ENCODE measurements at regions not wholly inside any gene's neighbourhood (a gene's known extent, or its start where the extent isn't known, plus 50 kb on each side); places are given as distances from the start of the nearest gene placed in this dataset.
A peak's percentile ranks its signal among the peaks of the same experiment; 100 is the strongest.
"Not testable (repeated sequence)": the region's sequence is repeated elsewhere in the genome, so short reads cannot be mapped to it uniquely, and the experiment has no call there.

- Histone ChIP-seq H3K9ac (ENCODE audit: insufficient read length) (no peak overlapping the region), H3K9me3 (ENCODE audit: low read depth, low read length) (no peaks in the 10 kb centered on the region), H3K36me3 (ENCODE audit: insufficient read depth, low read length) (no peaks in the 10 kb centered on the region), H3K4me3 (no peak overlapping the region), H3K27ac (no peak overlapping the region)
- TF ChIP-seq EZH2 (IDR thresholded peaks at IDR 0.05) (no peak), FOXP2 (optimal IDR thresholded peaks at IDR 0.05; ENCODE audit: control extremely low read depth, extremely low read length, insufficient read depth) (no peak), POLR2AphosphoS5 (IDR thresholded peaks at IDR 0.05; ENCODE audit: borderline replicate concordance, low read depth, low read length) (no peak)
- DNase-seq (ENCODE audit: low read depth, low spot score) = no peak
Observed at GRCh38 chr6:144460327-144461095, 175.4 kb downstream of the UTRN start.

GRCh38 chr6:144462058-144462457 is 176.9 kb downstream of the UTRN start:
- Histone ChIP-seq H3K27ac (no peak overlapping the region), H3K9ac (ENCODE audit: insufficient read length) (no peak overlapping the region), H3K36me3 (ENCODE audit: insufficient read depth, low read length) (no peaks in the 10 kb centered on the region), H3K4me3 (no peak overlapping the region), H3K9me3 (ENCODE audit: low read depth, low read length) (no peaks in the 10 kb centered on the region)
- TF ChIP-seq POLR2AphosphoS5 (IDR thresholded peaks at IDR 0.05; ENCODE audit: borderline replicate concordance, low read depth, low read length) = no peak
- TF ChIP-seq EZH2 (IDR thresholded peaks at IDR 0.05) = no peak
- TF ChIP-seq FOXP2 (optimal IDR thresholded peaks at IDR 0.05; ENCODE audit: control extremely low read depth, extremely low read length, insufficient read depth) = no peak
- no peak for DNase-seq (ENCODE audit: low read depth, low spot score)

- H3K36me3 ChIP-seq (ENCODE audit: insufficient read depth, low read length) = no peaks in the 10 kb centered on the region
Observed at GRCh38 chr6:144466716-144467115, 181.6 kb downstream of the UTRN start.

GRCh38 chr6:144467172-144467762 is 182.1 kb downstream of the UTRN start:
- Histone ChIP-seq H3K4me3 (no peak overlapping the region), H3K27ac (no peak overlapping the region), H3K9me3 (ENCODE audit: low read depth, low read length) (no peaks in the 10 kb centered on the region), H3K36me3 (ENCODE audit: insufficient read depth, low read length) (no peaks in the 10 kb centered on the region), H3K9ac (ENCODE audit: insufficient read length) (no peak overlapping the region)
- no peak for DNase-seq (ENCODE audit: low read depth, low spot score)
- no peak for TF ChIP-seq POLR2AphosphoS5 (IDR thresholded peaks at IDR 0.05; ENCODE audit: borderline replicate concordance, low read depth, low read length)
- TF ChIP-seq EZH2 (IDR thresholded peaks at IDR 0.05) = no peak
- TF ChIP-seq FOXP2 (optimal IDR thresholded peaks at IDR 0.05; ENCODE audit: control extremely low read depth, extremely low read length, insufficient read depth) = no peak

More at GRCh38 chr6:144466716-144467115, 181.6 kb downstream of the UTRN start:
- Histone ChIP-seq H3K4me3 (no peak overlapping the region), H3K9ac (ENCODE audit: insufficient read length) (no peak overlapping the region), H3K27ac (no peak overlapping the region), H3K9me3 (ENCODE audit: low read depth, low read length) (no peaks in the 10 kb centered on the region)
- DNase-seq (ENCODE audit: low read depth, low spot score) = peak; percentile 16
- TF ChIP-seq POLR2AphosphoS5 (IDR thresholded peaks at IDR 0.05; ENCODE audit: borderline replicate concordance, low read depth, low read length) (no peak), EZH2 (IDR thresholded peaks at IDR 0.05) (no peak), FOXP2 (optimal IDR thresholded peaks at IDR 0.05; ENCODE audit: control extremely low read depth, extremely low read length, insufficient read depth) (no peak)

GRCh38 chr6:144467921-144468320 is 182.8 kb downstream of the UTRN start:
- no peak overlapping the region for H3K9ac ChIP-seq (ENCODE audit: insufficient read length)
- H3K4me3 ChIP-seq = no peak overlapping the region
- no peaks in the 10 kb centered on the region for H3K9me3 ChIP-seq (ENCODE audit: low read depth, low read length)
- no peak for TF ChIP-seq EZH2 (IDR thresholded peaks at IDR 0.05)
- no peak for TF ChIP-seq POLR2AphosphoS5 (IDR thresholded peaks at IDR 0.05; ENCODE audit: borderline replicate concordance, low read depth, low read length)
- TF ChIP-seq FOXP2 (optimal IDR thresholded peaks at IDR 0.05; ENCODE audit: control extremely low read depth, extremely low read length, insufficient read depth) = no peak
- DNase-seq (ENCODE audit: low read depth, low spot score) = no peak
- H3K36me3 ChIP-seq (ENCODE audit: insufficient read depth, low read length) = no peaks in the 10 kb centered on the region
- no peak overlapping the region for H3K27ac ChIP-seq

GRCh38 chr6:144468709-144469108 is 183.6 kb downstream of the UTRN start:
- no peak overlapping the region for H3K27ac ChIP-seq
- H3K4me3 ChIP-seq = no peak overlapping the region
- H3K9me3 ChIP-seq (ENCODE audit: low read depth, low read length) = no peaks in the 10 kb centered on the region
- no peaks in the 10 kb centered on the region for H3K36me3 ChIP-seq (ENCODE audit: insufficient read depth, low read length)
- no peak for TF ChIP-seq FOXP2 (optimal IDR thresholded peaks at IDR 0.05; ENCODE audit: control extremely low read depth, extremely low read length, insufficient read depth)
- no peak for TF ChIP-seq POLR2AphosphoS5 (IDR thresholded peaks at IDR 0.05; ENCODE audit: borderline replicate concordance, low read depth, low read length)
- TF ChIP-seq EZH2 (IDR thresholded peaks at IDR 0.05) = no peak
- DNase-seq (ENCODE audit: low read depth, low spot score) = no peak
- H3K9ac ChIP-seq (ENCODE audit: insufficient read length) = no peak overlapping the region

GRCh38 chr6:144469144-144469575 is 184.0 kb downstream of the UTRN start:
- Histone ChIP-seq H3K36me3 (ENCODE audit: insufficient read depth, low read length) (no peaks in the 10 kb centered on the region), H3K4me3 (no peak overlapping the region), H3K9me3 (ENCODE audit: low read depth, low read length) (no peaks in the 10 kb centered on the region), H3K27ac (no peak overlapping the region), H3K9ac (ENCODE audit: insufficient read length) (no peak overlapping the region)
- TF ChIP-seq POLR2AphosphoS5 (IDR thresholded peaks at IDR 0.05; ENCODE audit: borderline replicate concordance, low read depth, low read length) (no peak), FOXP2 (optimal IDR thresholded peaks at IDR 0.05; ENCODE audit: control extremely low read depth, extremely low read length, insufficient read depth) (no peak), EZH2 (IDR thresholded peaks at IDR 0.05) (no peak)
- DNase-seq (ENCODE audit: low read depth, low spot score) = no peak

GRCh38 chr6:144470201-144470600 is 185.1 kb downstream of the UTRN start:
- not testable (repeated sequence) for H3K4me3 ChIP-seq; H3K9me3 ChIP-seq (ENCODE audit: low read depth, low read length); H3K9ac ChIP-seq (ENCODE audit: insufficient read length); DNase-seq (ENCODE audit: low read depth, low spot score); H3K36me3 ChIP-seq (ENCODE audit: insufficient read depth, low read length); H3K27ac ChIP-seq

Measured in SK-N-MC (cell line).